NCI-H187 (cell line): ENCODE measurements at regions not wholly inside any gene's neighbourhood (a gene's known extent, or its start where the extent isn't known, plus 50 kb on each side); places are given as distances from the start of the nearest gene placed in this dataset.

ENCODE experiments used
- DNase-seq, 2 experiments: peaks; one replicate each; lab custom pipeline; 2025; lab: John Stamatoyannopoulos, UW

DNA sequence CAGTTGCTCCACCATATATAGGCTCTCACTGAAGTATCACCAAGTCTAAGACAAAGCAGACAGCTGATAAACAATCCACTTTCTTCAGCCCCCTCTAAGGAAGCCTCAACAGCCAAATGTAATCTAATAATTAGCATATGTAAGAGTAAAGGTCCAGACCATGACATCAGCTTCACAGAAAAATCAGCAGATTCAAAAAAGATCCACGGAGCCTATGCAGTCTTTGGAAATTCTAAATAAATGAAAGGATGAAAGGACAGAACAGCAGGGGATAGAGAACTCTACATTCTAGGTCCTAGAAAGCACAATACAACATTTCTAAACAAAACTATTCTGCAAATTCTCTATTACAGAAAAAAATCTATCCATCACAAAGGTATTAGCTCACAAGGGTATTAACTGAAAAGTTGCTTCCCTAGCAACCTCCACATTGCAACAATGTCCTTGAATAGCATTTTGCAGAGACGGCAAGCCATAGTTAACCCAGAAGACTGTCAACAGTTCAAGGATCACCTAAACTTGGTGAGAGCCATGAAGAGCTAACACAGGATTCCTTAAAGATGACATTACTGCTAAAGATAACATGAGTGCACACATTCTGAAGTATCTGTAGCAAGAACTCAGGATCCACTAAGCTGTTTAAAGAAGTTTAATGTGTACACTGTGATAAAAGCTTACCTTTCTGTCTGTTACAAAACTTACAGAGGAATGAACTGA lies 74.3 kb downstream of the SIPA1L2 start:
- no peak for DNase-seq

DNA sequence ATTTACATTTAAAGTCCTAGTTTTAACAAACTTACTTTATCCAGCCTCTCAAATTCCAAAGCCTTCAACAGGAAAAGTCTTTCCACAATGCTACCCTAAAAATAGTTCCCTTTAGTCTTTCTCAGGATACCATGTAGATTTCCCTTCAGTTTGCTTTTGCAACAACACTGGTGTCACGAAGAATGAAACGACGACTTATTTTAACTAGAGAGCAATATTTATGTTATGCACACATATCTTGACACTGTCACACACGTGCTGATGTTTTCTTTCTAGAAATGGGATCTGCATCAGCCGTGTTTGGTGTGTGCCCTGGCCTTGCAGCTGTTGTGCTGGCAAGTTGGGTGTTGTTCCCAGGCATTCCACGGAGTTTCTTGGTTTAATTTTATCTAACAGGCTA lies 75.5 kb downstream of the SIPA1L2 start:
- DNase-seq, result no peak

DNA sequence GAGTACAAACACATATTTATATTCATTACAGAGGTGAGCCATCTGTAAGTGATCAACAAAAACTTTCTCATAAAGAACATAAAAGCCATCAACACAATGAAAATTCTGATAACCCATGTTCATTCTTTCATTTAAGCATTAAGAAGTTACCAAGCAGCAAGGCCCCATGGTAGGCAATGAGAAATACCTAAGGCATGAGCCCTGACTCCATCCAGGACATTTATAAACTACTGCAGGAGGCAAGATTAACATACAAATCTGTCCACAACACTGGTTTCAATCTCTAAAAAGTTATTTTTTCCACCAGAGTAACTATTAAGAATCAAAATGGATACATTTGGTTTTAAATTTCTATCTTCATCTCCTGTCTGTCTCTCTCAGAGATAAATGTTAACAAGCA lies 76.1 kb downstream of the SIPA1L2 start:
- no peak for DNase-seq

- no peak for DNase-seq
These were observed 76.7 kb downstream of the SIPA1L2 start for GRCh38 chr1:232553050-232553754.

GRCh38 chr1:232551386-232551785 lies 78.5 kb downstream of the SIPA1L2 start:
- DNase-seq, result no peak

DNA sequence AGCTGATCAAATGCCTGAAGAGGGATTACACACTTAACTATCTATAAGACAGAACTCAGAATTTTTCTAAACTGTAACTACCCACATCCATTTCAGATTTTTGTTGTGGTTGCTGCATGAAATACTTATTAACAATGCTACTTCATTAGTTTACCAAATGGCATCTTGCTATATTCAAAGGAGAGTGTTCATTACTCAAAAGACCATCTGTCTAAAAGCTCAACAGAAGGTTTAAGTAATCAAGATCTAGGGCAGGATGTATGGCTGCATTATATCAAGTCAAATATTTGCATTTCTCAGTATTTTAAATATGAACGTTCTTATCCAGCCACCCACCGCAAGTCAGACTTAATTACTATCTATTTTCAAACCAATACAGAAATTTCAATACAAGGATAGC lies 79.9 kb downstream of the SIPA1L2 start:
- no peak for DNase-seq

DNA sequence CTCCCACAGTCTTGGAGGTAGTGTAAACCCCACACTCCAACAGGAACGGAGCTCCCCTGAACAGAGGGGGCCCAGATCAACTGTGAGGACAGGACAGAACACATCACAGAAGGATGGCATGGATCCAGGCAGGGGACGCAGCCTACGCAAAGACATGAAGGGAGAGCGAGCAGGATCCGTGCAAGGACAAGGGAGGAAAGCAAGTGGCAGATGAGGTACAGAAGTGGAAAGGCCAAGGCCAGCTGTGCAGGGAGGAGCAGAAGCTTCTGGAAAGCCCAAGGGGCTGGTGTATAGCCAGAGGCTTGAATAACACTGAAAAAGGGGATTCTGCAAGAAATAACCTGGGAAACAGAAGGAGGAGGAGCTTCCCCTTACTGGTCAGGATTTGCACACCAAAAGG lies 81.2 kb downstream of the SIPA1L2 start:
- no peak for DNase-seq

DNA sequence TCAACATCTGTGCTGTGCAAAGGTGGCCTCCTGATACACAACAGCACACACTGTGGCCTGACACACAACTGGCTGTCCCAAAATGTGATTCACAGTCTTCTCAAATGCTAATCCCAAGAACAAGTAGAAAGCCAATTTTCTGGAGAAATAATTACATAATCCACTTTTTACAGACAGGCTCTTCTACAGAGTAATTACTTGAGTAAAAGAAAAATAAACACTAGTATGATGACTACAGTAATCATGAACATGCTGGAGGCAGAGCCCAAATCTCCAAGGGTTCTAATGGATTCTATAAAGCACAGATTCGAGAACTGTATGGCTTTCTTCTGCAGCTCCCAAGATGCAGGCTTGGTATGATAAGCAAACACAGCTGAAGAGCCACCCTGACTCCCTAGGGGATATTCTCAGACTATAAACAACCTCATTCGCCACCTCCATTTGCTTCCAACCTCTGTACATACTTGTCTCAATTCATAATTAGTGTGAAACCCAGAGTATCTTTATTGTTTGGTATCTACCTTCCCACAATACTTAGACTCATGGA lies 81.9 kb downstream of the SIPA1L2 start:
- peak; percentile 30 to 45 for DNase-seq

DNA sequence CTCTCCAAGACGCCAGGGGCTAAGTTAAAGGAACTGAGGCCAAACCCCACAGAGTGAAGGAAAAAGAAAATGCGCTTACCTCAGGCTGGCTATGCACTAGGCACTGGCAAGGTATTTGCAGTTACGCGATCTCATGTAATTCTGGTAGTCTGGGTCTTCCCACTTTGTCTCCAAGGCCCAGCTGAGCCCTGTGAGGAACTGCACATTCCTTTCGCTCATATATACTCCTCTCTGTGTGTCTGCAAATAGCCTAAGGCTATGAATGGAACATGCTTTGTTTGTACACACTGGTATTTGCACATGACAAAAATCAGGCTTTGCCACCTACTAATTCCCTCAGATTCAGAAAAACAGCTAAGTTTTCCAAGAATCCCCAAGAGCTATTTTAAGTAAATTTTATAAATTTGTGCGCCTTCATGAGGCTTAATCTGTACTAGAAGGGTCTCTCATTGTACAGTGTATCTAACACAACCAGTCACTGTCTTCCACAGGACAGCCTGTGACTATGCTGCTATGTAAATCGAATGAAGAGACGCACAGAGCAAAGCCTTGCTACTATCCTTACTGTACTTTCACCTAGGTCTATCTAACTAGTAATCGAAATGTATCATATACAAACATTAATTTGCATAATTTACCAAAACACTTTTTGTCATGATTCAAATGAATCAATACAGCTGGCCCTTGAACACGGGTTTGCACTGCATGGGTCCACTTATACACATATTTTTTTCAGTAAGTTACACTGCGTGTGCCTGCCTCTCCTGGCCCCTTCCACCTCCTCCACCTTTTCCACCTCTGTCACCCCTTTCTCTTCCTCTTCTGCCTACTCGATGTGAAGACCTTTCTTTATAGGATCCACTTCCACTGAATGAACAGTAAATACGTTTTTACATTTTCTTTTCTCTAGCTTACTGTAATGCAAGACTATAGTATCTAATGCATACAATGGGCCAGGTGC lies 87.0 kb downstream of the SIPA1L2 start:
- DNase-seq, result no peak

- DNase-seq, result no peak
These were observed 91.0 kb downstream of the SIPA1L2 start for GRCh38 chr1:232538943-232539302.

DNA sequence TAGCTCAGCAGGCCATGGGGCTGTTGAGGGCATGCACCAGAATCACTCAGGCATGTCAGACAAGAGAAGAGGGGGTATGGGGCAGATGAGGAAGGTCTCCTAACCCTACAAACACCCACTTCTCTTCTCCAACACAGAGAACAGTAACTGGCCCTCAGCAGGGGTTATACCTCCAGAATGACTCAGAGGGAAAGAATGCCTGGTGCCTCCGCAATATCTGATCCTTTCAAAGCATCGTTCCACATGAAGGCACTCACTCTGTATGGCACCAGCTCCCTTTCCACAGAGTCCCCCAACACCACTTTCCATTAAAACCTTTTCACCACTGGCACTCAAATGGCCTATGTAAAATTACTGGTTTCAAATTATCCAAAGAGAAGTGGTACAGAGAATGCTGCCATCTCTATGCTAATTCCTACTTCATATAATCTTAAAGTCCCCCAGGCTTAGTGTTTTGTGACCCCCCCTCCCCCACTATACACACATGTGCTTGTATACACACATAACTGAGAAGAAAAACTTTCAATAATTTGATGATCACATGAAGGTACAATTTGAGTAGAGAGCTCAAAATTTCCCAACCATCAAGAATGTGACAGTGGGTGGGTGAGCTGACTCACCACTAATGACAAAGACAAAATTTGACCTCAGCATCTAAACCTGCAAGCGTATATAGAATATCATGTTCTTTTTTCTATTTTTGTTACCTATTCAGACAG lies 91.5 kb downstream of the SIPA1L2 start:
- DNase-seq, result peak; percentile 3 to 39

DNA sequence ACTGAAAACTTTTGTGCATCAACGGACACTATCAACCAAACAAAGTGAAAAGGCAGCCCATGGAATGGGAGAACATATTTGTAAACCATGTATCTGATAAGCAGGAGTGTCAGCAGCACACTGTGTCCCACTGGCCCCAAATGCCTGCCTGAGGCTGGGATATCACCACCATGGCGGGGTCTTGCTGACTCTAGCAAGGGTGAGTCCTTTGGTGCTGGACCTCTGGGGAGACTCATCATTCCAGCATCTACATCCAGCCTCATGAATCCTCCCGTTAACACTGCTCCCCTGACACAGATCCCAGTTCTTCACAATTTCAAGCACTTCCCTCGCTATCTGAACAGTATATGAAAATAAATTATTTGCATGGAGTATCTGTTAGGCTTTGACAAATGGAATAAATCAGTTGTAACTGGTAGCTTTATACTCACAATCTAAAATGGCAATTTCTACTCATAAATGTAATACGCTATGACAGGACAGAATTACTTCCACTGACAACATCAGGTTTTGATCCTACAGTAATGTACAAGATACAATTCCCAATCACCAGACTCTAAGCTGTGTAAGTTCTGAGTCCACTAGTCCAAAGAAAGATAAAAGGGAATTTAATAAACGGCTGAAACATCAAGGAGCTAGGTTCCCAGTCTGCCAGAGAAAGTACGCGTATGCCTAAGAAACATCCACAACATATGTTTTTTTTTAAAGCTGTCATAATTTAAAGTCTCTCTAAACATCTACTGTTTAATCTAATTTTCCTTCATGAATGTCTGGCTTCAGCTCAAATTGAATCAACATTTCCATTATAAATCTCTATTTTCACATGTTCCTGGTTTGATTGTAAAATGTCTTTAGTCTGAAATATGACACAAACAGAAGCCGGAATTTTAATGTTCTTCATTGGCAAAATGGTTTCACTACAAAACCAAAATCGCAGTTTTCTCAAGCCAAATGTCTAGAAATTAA lies 95.1 kb downstream of the SIPA1L2 start:
- DNase-seq, result no peak

- DNase-seq, result peak in 1 of 2 experiments; percentile 3
These were observed 96.6 kb downstream of the SIPA1L2 start for GRCh38 chr1:232533328-232533727.

DNA sequence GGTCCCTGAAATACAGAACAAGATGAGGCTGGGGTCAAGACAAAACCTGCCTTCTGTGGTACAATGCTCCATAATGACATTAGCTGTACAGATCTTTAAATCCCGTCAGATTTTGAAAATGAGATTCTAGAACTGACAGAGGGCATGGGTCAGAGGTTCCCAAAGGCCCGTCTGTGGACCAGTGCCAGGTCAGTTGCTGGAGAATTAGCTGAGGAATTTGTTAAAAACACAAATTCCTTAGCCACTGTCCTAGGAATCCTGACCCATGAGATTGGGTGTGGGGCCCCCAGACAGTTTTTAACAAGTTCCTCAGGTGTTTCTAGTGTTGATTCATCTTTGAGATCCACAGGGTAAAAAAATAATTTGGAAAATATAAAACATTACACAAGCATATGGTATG lies 97.0 kb downstream of the SIPA1L2 start:
- DNase-seq, result no peak

DNA sequence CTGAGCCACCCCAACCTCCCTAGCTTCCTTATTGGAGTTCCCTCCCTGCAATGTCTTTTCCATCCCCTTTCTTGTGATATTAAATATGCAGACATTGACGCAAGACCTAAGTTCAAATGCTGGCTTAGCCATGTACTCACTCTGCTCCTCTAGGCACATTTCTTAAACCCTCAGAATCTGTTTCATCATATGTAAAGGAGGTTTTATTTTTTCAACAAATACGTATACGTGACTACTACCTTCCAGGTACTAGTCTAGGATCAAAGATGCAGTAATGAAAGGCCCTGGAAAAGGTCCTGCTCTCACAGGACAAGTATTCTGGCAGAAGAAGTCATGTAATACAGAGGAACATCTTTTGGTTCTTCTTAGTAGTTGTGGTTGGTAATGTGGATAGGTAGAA lies 98.6 kb downstream of the SIPA1L2 start:
- no peak for DNase-seq

- DNase-seq, result no peak
These were observed 100.2 kb downstream of the SIPA1L2 start for GRCh38 chr1:232529747-232530146.

DNA sequence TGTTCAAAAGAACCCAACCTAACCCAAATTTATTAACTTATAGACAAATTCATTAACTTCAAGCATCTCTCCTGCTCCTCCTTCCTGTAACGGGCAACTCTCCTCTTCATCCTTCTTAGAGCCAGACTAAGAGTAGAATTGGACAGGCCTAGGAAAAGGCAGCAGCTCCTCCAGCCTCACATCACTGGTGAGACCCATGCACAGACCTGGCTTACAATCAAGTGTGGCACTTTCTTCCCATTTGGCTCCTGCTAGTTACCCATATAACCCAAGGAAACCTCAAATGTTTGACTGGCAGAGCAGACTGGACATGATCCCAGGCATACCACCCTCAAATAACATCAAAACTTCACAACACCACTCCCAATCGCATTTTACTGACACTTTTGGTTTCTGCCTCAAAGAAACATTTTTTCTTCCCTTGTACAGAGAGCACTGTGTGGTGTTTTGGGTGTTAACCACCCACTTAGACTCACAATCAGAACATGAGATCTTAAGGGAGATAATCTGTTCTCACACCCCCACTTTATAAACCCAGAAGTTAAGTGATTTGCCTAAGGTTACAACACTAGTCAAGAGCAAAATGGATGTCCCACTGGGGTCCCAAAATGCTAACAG lies 101.4 kb downstream of the SIPA1L2 start:
- DNase-seq, result no peak

DNA sequence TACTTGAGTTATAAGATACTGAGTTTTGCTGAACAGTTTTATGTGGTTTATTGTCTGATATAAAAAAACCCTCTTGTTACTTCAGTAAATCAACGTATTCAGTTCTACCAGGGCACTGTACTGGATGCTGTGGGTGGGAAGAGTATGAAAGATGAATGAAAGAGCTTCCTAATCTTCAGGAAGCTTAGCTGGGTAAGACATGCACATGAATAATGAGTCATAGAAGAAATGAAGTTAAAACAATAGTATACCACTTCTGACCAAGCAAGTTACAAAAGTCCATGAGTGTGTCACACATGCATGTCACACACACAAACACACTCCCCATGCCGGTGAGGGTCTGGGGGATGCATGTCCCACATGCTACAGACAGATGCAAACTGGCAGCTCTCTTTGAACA lies 105.9 kb downstream of the SIPA1L2 start:
- no peak for DNase-seq

- DNase-seq, result no peak
These were observed 107.7 kb downstream of the SIPA1L2 start for GRCh38 chr1:232522189-232522588.

- no peak for DNase-seq
These were observed 108.3 kb downstream of the SIPA1L2 start for GRCh38 chr1:232521660-232522059.
